ENCODE measurements at regions not wholly inside any gene's neighbourhood (a gene's known extent, or its start where the extent isn't known, plus 50 kb on each side); places are given as distances from the start of the nearest gene placed in this dataset.
A peak's percentile ranks its signal among the peaks of the same experiment; 100 is the strongest.

DNA sequence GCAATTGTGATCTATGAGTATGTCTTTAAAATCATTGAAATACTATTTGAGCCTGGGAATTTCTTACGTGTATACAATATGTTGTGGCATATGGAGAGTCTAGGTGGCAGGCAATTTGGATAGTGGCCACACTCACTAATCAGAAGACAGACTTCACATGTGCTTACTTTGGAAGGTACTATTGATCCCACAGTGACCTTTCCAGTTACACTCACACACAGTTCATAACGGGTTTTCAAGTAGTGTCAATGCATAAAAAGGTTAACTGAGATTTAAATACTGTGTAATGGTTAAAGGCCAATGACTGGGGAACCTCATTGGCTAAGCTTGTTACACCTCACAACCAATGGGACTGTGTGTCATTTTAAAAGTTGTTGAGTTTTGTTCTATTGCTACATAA, 783.2 kb downstream of the RPA4 start:
- DNase-seq, result no peak

DNA sequence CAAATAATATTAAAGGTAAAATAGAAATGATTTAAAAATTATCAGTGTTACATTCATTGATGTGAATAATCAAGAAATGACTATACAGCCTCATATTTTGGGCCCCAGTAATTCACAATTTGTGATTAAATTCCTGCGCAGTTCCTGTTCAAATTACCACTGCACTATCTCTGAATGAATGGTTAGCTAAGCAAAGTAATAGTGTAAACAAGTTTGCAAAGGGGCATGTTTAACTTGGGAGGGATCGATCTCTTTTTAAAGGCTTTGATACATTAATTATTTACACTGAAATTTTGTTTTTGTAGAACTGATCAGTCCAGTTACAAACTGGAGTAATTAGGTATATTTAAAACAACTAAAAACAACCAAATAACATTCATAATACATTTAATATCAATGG, 784.4 kb downstream of the RPA4 start:
- no peak for DNase-seq

DNA sequence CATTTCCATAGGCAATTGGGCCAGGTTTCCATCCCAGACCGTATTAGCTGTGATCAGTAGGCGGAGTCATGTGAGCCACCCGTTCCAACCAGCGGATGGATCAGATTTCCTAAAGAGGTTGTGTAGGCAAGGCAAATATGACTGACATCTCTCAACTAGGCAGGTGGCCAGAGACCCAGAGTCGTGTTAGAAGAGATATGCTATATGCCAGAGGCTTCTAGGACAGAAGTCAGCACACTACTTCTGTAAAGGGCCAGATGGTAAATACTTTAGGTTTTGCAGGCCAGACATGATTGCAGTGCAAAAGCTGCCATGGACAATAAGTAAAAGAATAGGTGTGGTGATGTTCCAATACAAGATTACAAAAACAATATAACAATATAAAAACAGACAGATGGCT, 788.4 kb downstream of the RPA4 start:
- DNase-seq, result no peak

DNA sequence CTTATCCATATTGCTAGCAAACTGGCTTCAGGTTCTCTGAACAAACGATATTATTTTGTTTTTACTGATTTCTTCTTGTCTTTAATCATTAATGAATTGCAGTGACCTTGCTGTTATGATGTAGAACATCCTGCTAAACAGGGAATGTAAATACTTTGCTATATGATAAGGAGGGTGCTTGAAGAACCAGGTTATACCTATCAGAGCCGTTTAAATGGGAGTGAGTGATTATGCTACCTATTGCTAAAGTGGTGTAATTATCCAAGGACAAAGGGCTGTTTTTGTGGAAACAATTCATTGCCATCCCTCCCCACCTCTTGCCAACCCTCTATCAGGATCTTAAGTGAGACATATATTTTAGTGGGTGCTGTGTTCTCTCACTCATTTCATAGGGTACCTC, 788.9 kb downstream of the RPA4 start:
- no peak for DNase-seq

DNA sequence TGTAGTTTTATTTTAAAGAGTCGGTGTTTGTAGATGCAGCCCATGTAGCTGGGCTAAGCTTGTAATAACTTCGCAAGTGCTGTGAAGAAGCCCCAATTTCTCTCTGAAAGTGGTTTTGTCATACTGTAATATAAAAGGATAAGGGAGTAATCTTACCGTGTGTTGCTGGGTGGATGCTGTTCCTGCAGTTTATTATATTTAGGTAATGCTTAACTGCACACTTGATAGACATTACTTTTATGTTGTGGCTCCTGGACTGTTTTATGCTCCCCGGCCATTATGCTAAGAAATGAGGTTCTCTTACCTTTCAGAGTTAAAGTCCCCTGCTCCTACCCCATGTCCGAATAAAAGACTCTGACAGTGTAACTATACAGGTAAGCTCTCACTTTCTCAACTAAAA, 789.4 kb downstream of the RPA4 start:
- no peak for DNase-seq

DNA sequence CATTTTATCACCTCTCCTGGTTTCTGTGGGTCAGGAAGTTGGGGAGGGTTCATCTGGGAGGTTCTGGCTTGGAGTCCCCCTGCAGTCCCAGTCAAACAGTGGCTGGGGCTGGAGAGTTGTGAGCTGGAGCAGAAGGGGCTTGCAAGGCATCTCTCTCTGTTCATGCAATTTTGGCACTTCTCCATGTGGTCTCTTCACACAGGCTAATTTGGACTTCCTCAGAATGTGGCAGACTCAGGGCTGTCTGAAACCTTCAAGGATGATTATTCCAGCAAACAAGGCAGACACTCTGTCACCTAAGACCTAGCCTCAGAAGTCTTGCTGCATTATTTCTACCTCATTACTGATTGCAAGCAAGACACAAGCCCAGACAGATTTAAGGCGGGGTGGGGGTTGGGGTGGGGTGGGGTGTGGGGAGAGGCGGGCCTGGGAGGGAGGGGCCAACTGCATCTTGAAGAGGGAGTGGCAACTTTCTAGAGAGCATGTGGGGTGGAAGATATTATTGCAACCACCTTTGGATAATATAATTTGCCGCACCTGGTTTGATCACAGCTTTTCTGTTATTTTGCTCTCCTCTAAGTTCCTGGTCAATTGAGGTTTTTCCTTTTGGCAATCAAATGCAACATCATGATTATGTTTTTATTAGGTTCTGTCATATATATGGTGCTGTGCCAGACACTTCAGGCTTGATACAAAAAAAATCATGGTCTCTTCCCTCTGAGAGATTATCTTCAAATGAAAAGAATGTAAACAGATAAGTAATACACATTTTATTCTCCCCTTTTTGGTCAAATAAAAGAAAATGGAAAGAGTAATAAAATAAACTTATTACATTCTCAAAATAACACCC, 799.5 kb downstream of the RPA4 start:
- DNase-seq, result no peak

DNA sequence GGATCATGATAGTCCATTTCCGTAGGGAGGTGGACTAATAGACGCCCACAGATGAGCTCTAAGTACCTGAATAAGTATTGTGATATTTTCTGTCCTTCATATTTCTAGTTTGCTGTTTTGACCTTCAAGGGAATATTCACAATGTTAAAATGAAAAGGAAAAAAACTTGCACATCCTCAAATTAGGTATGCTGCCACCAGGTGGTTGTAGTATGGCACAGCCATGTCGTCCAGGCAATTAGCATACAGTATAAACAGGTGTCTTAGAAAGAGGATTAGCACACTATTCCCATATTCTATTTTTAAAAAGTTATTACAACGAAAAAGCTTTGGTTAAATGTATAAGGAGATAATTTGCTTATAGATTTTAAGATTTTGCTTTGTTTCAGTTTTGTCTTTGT, 802.0 kb downstream of the RPA4 start:
- peak in 1 of 2 donors; percentile 14 for DNase-seq

DNA sequence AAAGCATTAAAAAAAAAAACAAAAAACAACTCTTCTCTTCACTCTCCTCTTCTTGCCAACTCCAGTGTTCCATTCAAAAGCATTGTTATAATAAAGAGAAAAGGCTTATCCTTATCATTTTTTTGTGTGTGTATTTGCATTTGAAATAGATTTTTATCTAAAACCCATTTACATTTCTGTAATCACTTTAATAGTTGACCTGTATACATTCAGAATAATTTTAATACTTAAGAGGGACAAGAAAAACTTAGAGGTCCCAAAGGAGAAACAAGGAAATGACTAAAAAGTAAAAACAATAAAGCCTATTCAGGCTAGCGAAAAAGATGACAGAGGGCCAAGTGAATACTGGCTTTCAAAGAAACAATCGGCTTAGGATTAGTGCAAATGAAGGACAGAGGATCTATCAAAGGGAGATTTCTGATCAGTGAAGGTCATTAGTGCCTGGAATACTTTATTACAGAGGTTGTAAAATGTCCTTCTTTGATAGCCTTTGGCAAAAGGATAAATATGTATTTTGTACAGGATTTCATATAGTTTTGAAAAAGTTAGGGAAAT, 808.3 kb downstream of the RPA4 start:
- no peak for DNase-seq

DNA sequence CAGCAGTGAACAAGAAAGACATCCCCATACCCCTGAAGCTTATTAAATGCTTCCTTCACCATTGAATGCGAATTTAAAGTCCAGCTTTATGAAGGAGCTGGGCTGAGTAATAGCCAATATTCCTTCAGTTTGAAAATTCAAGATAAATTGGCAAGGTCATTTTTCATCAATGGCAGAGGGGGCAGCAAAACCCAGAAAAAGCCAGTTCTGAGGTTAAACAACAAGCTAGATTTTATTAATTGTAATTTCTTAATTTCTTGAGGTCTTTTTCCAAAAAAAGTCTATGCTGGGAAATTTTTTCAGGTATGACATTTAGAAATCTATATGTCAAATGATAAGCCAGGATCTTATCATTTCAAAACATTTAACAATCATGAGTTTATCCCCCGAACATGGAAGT, 808.9 kb downstream of the RPA4 start:
- no peak for DNase-seq

DNA sequence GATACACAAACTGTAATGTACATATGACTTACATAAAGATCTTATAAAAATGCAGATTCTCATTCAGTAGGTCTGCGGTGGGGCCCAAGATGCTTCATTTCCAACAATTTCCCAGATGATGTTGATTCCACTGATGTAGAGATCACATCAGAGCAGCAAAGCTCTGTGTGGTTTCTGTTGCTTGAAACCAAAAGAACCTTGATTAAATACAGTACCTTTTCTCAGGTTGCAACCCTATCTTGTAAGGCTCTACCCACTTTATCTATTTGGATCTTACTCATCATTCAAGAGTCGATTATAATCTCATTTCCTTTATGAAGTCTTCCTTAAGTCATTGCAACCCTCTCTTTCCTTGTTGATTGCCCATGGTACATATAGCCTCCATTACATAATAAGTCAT, 816.8 kb downstream of the RPA4 start:
- DNase-seq, result no peak

DNA sequence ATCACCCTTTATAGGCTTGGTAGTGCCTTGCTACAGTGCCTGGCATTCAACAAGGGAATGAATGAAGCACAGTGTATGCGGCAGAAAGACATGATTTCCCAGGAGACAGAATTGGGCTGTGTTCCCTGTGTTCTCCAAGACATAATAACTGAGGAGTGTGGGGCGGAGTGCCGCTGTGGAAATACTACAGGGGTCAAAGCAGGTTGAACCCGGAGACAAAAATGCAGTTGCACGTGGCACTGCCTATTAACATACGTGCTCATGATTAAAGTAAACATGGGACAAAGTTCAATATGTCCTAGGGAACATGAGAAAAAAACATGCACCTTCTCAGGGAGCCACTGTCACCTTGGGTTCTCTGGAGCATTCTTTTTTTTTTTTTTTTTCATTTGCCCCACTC, 820.8 kb downstream of the RPA4 start:
- DNase-seq, result no peak

DNA sequence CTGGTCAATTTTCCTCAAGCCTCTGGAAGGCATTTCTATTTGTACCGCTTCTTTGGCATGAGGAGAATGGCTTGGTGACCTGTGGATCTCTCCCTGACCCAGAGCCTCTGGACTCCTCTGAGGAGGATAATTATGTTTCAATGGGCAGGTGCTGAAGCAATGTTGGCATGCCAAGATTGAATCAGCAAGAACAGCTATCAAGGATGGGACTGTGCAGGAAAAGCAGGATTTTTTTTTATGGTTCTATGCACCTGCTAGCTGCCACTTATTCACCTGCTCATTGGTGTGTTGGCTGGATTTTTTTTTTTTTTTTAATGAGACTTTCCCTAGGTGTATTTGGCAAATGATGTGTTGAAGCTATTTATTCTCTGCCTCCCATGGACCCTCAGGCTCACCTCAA, 821.2 kb downstream of the RPA4 start:
- DNase-seq, result no peak

DNA sequence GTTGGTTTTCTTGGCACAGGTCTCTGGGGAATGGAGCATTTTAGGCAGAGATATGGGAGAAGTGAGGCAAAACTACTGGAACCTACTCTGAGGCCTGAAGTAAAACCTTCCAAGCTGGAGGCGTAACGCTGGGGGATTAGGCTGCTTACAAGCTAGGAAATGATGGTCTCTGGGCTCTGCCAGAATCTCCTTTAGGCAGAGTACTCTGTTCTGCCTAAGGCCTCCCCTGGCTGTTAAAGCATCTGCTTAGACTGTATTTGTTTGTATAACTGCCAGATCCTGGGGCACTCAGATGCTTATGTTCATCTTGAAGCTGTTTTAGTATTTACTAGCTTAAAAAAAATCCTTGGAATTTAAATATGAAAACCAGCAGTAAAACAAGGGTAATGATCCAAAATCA, 822.2 kb downstream of the RPA4 start:
- DNase-seq, result no peak

DNA sequence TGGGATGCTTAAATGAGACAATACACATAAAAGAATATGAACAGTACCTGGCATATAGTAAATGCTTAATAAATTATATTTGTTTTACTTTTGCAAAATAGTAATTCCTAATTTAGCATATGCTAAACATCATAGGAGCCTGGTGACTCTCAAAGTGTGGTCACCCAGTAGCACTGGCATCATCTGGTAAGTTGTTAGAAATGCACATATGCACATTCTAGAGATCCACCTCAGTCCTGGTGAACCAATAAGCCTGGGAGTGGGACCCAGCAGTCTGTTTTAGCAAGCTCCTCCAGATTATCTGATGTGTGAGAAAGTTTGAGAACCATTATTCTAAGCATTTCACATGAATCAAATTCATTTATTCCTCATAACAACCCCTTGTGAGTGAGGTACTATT, 830.4 kb downstream of the RPA4 start:
- no peak for DNase-seq

DNA sequence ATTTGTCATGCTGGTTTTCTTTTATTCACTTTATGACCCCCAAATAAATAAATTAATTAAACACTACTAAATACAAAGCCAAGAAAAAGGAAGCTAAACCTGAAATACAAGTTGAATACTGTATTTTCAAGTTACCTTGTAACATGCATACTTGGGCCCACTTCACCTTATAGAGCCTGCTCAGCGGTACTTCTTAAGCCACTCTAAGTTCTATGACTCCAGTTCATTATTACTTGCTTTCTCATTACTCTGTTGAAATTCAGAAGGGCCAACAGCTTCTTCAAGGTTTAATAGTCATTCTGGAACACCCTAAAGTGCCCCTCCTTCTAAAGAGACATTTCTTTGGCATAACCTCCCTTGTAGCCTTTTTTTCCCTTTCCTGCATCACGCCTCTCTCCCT, 844.5 kb downstream of the RPA4 start:
- DNase-seq, result no peak

DNA sequence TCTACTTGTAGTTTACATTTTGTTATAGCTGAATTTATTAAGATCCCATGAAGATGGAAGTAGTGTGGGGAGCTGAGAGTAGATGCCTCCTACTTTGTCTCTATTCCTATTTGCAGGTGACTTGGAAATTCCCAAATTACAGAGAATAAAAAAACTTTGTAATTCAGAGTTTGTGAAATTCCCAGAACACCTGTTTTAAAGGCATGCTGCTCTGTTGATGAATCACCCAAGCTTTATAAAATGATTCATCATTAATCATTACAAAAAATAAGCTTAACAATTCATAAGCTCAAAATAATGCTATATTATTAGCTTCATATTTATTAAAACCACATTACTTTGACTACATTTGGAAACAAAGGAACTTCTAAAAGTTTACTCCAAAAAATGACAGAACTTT, 856.3 kb downstream of the RPA4 start:
- DNase-seq, result no peak

DNA sequence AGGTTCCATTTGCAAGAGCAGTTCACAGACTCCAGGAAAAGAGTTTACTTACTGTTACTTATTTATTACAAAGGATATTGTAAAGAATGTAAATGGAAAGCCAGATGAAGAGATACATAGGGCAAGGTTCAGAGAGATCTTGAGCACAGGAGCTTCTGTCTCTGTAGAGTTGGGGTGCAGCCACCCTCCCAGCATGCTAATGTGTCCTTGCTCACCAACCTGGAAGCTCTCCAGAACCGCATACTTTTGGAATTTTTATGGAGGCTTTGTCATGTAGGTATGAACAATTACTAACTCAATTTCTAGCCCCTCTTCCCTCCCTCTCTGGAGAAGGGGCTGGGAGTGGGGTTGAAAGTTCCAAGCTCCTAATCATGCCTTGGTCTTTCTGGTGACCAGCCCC, 857.2 kb downstream of the RPA4 start:
- DNase-seq, result no peak

DNA sequence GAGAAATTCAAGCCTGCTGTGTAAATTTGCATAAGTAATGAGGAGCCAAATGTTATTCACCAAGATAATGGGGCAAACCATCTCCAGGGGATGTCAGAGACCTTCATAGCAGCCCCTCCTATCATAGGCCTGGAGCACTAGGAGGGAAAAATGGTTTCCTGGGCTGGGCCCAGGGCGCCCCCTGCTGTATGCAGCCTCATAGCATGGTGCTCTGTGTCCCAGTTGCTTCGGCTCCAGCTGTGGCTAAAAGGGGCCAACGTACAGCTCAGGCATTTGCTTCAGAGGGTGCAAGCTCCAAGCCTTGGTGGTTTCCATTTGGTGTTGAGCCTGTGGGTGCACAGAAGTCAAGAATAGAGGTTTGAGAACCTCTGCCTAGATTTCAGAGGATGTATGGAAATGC, 859.3 kb downstream of the RPA4 start:
- DNase-seq, result no peak

DNA sequence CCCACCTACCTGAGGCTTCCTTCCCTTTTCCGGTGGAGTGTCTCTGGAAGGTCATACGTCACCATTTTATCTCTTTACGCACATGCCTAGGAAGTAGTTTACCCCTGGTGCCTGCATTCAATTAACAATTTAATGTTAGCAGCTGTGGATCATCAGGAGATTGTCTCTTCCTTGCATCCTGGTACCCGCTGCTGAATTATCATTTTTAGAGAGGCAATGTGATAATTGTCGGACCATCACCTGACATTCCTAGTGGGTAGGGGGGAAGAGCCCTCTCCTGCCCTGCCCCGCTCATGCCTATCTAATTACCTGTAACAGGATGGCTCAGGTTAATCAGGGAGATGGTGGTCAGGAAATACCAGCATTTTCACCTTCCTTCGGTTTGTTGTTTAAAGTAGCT, 863.6 kb downstream of the RPA4 start:
- no peak for DNase-seq

DNA sequence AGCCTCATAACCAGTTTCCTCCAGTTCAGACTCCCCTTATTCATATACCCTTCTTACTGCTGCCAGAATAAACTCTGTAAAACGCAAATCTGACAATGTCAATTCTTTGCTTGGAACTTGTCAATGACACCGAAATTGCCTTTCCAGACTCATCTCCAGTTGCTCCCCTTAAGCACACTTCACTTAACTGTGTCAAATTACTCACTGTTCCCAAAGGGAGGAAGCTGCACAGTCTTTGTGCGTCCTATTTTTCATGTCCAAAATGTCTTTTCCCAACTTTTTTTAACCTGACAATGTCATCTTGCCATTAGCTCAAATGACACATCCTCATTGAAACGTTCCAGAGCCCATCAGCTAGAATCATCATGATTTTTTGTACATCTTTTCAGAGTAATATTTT, 867.3 kb downstream of the RPA4 start:
- DNase-seq, result no peak

DNA sequence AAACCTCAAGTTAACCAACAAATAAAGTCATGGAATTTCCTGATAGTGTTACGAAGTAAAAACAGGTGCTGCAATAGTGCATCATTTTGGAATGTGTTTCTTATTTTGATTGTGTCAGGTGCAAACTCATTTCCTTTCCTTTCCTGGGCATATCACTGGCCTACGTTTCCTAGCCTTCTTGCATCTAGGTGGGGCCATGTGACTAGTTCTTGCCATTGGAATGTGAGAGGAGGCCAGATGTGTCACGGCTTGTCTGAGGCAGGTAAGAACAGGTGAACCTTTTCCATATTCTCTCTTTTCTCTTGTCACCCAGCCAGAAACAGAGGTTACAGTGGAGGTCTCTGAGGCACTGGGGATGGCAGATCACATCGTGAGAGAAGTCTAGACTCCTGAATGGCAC, 868.0 kb downstream of the RPA4 start:
- no peak for DNase-seq

DNA sequence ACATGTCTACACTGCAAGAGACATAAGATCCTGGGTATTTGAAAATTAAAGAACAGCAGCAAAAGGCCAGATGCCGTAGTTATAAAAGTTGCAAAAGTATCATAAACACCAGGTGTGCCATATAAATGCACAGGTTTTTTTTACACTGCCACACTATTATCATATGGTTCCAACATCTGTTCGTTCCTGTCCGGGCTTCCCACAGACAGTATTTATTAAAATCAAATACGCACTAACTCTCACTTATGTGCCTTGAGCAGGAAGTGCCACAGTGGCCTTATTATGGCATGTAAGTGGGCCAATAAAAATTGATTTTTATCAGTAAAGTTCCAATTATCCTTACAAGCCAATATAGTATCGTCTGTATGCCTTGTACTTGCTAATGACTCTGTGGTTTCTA, 873.2 kb downstream of the RPA4 start:
- DNase-seq, result no peak

DNA sequence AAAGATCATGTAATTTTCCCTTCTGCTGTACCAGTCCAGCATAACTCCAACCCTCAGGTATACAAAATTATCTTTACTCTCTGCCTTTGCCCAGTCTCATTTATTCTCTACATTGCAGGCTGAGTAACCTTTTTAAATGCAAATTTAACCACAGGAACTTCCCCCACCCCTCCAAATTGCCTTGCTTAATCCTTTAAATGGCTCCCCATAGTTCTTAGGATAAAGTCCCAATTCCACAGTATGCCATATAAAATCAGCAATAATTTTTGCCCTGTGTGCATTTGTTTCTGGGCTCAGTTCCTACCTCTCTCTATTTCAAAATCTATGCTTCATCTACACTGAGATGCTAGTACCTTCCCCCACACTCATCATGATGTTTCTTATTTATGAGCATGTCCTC, 879.7 kb downstream of the RPA4 start:
- DNase-seq, result no peak

DNA sequence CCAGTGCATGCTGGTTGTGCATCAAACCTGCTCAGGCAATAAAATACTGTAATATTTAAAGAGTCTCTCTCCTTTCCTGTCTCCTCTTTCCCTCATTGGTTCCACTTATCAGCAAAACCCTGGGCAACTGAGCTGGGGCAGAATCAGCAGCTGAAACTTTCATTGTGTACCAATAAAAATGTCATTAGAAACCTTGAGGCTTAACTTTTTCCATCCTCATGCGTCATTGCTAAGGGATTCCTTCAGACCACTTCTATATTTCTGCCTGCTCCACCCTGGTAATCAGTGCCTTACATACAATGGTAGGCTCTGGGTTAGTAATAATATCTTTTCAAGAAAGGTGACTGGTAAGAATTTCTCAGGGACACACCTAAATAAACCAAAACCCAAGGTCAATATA, 880.3 kb downstream of the RPA4 start:
- no peak for DNase-seq

DNA sequence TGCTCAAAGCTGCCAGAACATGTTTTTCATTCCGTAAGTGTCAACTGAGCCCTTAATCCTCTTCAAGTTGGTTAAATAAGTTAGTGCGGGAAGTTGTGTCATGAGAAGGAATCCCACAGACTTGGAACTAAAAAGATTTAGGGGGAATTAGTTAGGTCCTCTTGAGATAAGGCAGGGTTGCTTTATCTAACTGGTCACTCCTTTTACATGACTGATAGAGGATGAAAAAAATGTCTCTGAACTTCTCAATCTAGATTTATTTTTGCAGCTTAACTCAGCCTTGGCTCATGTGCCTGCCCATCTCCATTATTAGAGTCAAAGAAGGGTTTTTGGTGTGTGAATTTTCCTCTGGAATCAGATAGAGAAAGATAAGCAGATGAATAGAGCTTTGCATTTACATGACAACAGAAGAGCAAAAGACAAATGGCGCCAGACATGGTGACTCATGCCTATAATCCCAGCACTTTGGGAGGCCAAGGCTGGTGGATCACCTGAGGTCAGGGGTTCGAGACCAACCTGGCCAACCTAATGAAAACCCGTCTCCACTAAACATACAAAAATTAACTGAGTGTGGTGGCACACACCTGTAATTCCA, 882.9 kb downstream of the RPA4 start:
- no peak for DNase-seq
